HepG2 (cell line): ENCODE measurements at regions not wholly inside any gene's neighbourhood (a gene's known extent, or its start where the extent isn't known, plus 50 kb on each side); places are given as distances from the start of the nearest gene placed in this dataset.

Source experiments
- ATAC-seq: fragments of 200-7000 bp; cut with Tn5 transposase; 3 replicates; pipeline ENCODE4 v1.9.1; 2020; ENCODE audit warnings: mild to moderate bottlenecking, moderate library complexity
- BruUV-seq: library from RNA; stranded (reverse); fragments of 400-500 nt; replicated peaks from 2 replicates; lab custom pipeline; 2021; lab: Mats Ljungman, UMichigan
- CTCF ChIA-PET: fragments of 300-600 bp; formaldehyde crosslinking; extraction: SDS; loops from one replicate; lab custom pipeline; 2021; ENCODE audit warnings: low total read pairs, inconsistent platforms, low intra/inter-chr PET ratio; lab: Yijun Ruan, JAX
- POLR2A ChIA-PET: fragments of 350-600 bp; sonication (Branson Sonifier 250); formaldehyde crosslinking; loops from one replicate; lab custom pipeline; 2020; ENCODE audit warnings: antibody characterized with exemption, inconsistent platforms; lab: Yijun Ruan, JAX
- DNase-seq: peaks from one replicate; pipeline ENCODE4 v3.0.0-alpha.2; 2015; ENCODE audit warnings: low spot score
- FAIRE-seq: peaks from 3 replicates; lab custom pipeline; 2011; peaks lifted over from hg19 to GRCh38; lab: Jason Lieb, UNC
- H2AFZ ChIP-seq: one replicate; pipeline ENCODE4 v1.6.1; 2011; ENCODE audit warnings: low read length, inconsistent platforms
- H3K27ac ChIP-seq: fragments of 300-600 bp; 3 replicates; pipeline ENCODE4 v1.8.0; 2011; ENCODE audit warnings: mixed run types, mild to moderate bottlenecking, mixed read lengths, low read length, inconsistent platforms; ENCODE audit not compliant: insufficient read depth; ENCODE audit errors: extremely low read length
- H3K27me3 ChIP-seq, 2 experiments: fragments of 200-600 bp in 1 of 2; 2 replicates in 1 of 2; 3 replicates in 1 of 2; pipeline versions ENCODE4 v1.6.0 to v1.8.0; 2011; ENCODE audit warnings: low read length in 2 of 2, mild to moderate bottlenecking in 2 of 2, moderate library complexity in 2 of 2, inconsistent platforms in 1 of 2; ENCODE audit not compliant: insufficient read depth in 2 of 2, control insufficient read depth in 1 of 2
- H3K36me3 ChIP-seq, 2 experiments: fragments of 200-600 bp in 1 of 2; replicated peaks in 1 of 2; 2 replicates in 1 of 2; 3 replicates in 1 of 2; pipeline versions ENCODE4 v1.5.1 to v1.8.0; 2011; ENCODE audit warnings: low read length in 2 of 2, inconsistent platforms in 1 of 2; ENCODE audit not compliant: insufficient read depth in 2 of 2, control insufficient read depth in 1 of 2
- H3K4me1 ChIP-seq: 2 replicates; pipeline ENCODE4 v1.5.1; 2012; ENCODE audit warnings: low read length, inconsistent platforms; ENCODE audit not compliant: insufficient read depth
- H3K4me2 ChIP-seq: 2 replicates; pipeline ENCODE4 v1.6.0; 2011; ENCODE audit warnings: low read depth, low read length, inconsistent platforms
- H3K4me3 ChIP-seq, 3 experiments: fragments of 200-600 bp in 1 of 3; sonication (generic), shearing (Covaris generic) in 1 of 3; replicated peaks in 1 of 3; 2 replicates each; pipeline ENCODE4 v1.5.1; 2011 to 2016; ENCODE audit warnings: low read length in 3 of 3, inconsistent platforms in 2 of 3, low read depth in 2 of 3, mild to moderate bottlenecking in 2 of 3, control low read depth in 1 of 3, mixed read lengths in 1 of 3; ENCODE audit not compliant: insufficient read depth in 1 of 3
- H3K79me2 ChIP-seq: one replicate; pipeline ENCODE4 v1.6.1; 2011; ENCODE audit warnings: low read length, inconsistent platforms; ENCODE audit not compliant: insufficient read depth
- H3K9ac ChIP-seq: 2 replicates; pipeline ENCODE4 v1.6.0; 2011; ENCODE audit warnings: mild to moderate bottlenecking, low read depth, low read length, inconsistent platforms; ENCODE audit not compliant: insufficient read depth
- H3K9me3 ChIP-seq: 2 replicates; pipeline ENCODE4 v1.5.1; 2012; ENCODE audit warnings: mild to moderate bottlenecking, low read length
- H4K20me1 ChIP-seq: 2 replicates; pipeline ENCODE4 v1.6.0; 2011; ENCODE audit warnings: inconsistent platforms, mild to moderate bottlenecking, low read length, moderate library complexity; ENCODE audit not compliant: insufficient read depth
- CCAR2 ChIP-seq: fragments of 200-400 bp; formaldehyde crosslinking; optimal IDR thresholded peaks from 2 replicates; pipeline ENCODE3; 2018; ENCODE audit warnings: low read depth, mild to moderate bottlenecking, low read length, moderate library complexity
- DZIP1 ChIP-seq: sonication (generic); formaldehyde crosslinking; IDR thresholded peaks from 2 replicates; pipeline ENCODE4 v1.5.0; 2020; ENCODE audit warnings: mild to moderate bottlenecking, missing genetic modification reagents
- ETV6 ChIP-seq: sonication (generic); formaldehyde crosslinking; conservative IDR thresholded peaks from 2 replicates; pipeline ENCODE4 v1.4.0; 2020; ENCODE audit warnings: missing genetic modification reagents
- FOSL1 ChIP-seq: sonication (generic); formaldehyde crosslinking; IDR thresholded peaks from 2 replicates; pipeline ENCODE4 v1.9.0; 2021; ENCODE audit warnings: missing genetic modification reagents, borderline replicate concordance
- FOSL2 ChIP-seq: sonication (generic); formaldehyde crosslinking; IDR thresholded peaks from 2 replicates; pipeline ENCODE4 v1.4.0; 2020; ENCODE audit warnings: missing genetic modification reagents
- HOXA7 ChIP-seq: sonication (generic); formaldehyde crosslinking; IDR thresholded peaks from 2 replicates; pipeline ENCODE4 v1.8.1; 2022; ENCODE audit warnings: mild to moderate bottlenecking, missing genetic modification reagents, moderate library complexity
- IKZF4 ChIP-seq: sonication (generic); formaldehyde crosslinking; IDR thresholded peaks from 2 replicates; pipeline ENCODE4 v1.5.1; 2020; ENCODE audit warnings: borderline replicate concordance, mild to moderate bottlenecking, low read depth, missing genetic modification reagents; ENCODE audit errors: not compliant biosample characterization
- IRF2 ChIP-seq: IDR thresholded peaks from 2 replicates; pipeline ENCODE4 v1.6.1; 2018; ENCODE audit warnings: missing genetic modification reagents, missing compliant biosample characterization
- KDM5A ChIP-seq: fragments of 200-600 bp; sonication (generic); IDR thresholded peaks from 2 replicates; pipeline ENCODE4 v1.7.0; 2018; ENCODE audit warnings: antibody characterized with exemption, mild to moderate bottlenecking, low read length, borderline replicate concordance
- KLF11 ChIP-seq: IDR thresholded peaks from 2 replicates; pipeline ENCODE4 v1.6.1; 2016; ENCODE audit warnings: missing compliant biosample characterization
- REPIN1 ChIP-seq: sonication (generic); formaldehyde crosslinking; IDR thresholded peaks from 2 replicates; pipeline ENCODE4 v1.8.0; 2022; ENCODE audit warnings: missing genetic modification reagents, low read depth, mild to moderate bottlenecking, borderline replicate concordance
- RNF219 ChIP-seq: sonication (generic); formaldehyde crosslinking; IDR thresholded peaks from 2 replicates; pipeline ENCODE4 v1.5.0; 2020; ENCODE audit warnings: mild to moderate bottlenecking, missing genetic modification reagents
- SMAD9 ChIP-seq: sonication (generic); formaldehyde crosslinking; IDR thresholded peaks from 2 replicates; pipeline ENCODE4 v1.5.1; 2020; ENCODE audit warnings: mild to moderate bottlenecking, missing genetic modification reagents
- SP4 ChIP-seq: sonication (generic); formaldehyde crosslinking; IDR thresholded peaks from 2 replicates; pipeline ENCODE4 v1.8.1; 2023; ENCODE audit warnings: mild to moderate bottlenecking, missing genetic modification reagents
- TAF1 ChIP-seq: sonication (generic); formaldehyde crosslinking; IDR thresholded peaks from 2 replicates; pipeline ENCODE4 v1.4.0; 2020; ENCODE audit warnings: missing genetic modification reagents
- THRA ChIP-seq: sonication (generic); formaldehyde crosslinking; IDR thresholded peaks from 2 replicates; pipeline ENCODE4 v1.4.0; 2020; ENCODE audit warnings: missing genetic modification reagents, borderline replicate concordance
- ZBTB43 ChIP-seq: sonication (generic); formaldehyde crosslinking; conservative IDR thresholded peaks from 2 replicates; pipeline ENCODE4 v1.4.0; 2020; ENCODE audit warnings: missing genetic modification reagents
- ZFY ChIP-seq: sonication (generic); formaldehyde crosslinking; IDR thresholded peaks from 2 replicates; pipeline ENCODE4 v1.4.0; 2020; ENCODE audit warnings: missing genetic modification reagents
- ZNF501 ChIP-seq: sonication (generic); formaldehyde crosslinking; IDR thresholded peaks from 2 replicates; pipeline ENCODE4 v1.5.1; 2020; ENCODE audit warnings: mild to moderate bottlenecking, moderate library complexity, missing genetic modification reagents
- ZNF577 ChIP-seq: sonication (generic); formaldehyde crosslinking; IDR thresholded peaks from 2 replicates; pipeline ENCODE4 v1.4.0; 2020; ENCODE audit warnings: mild to moderate bottlenecking, low read depth, missing genetic modification reagents, borderline replicate concordance
- WGBS: methylation state at CpG from one replicate; pipeline ENCODE4 v1.1.6; 2017; ENCODE audit warnings: low lambda C conversion rate; 5-methylcytosine and 5-hydroxymethylcytosine counted together
- in situ Hi-C: cut with HindIII; loops from 2 replicates; pipeline ENCODE4 v1.10.0; 2017; ENCODE audit warnings: low pct_unique_long_range_greater_than_20kb; ENCODE audit not compliant: extremely low pct_ligation_motif_present
- intact Hi-C: fragments of 100-400 bp; cut with micrococcal nuclease; formaldehyde crosslinking; loops from one replicate; pipeline ENCODE4 v1.10.0; 2022; ENCODE audit not compliant: unreplicated experiment

- in situ Hi-C loops: no loop called here
- WGBS: 91% methylated on average over 2 of the region's 2 CpGs
- TF ChIP-seq KLF11 (CRISPR knock-in tag) (no peak), SP4 (no peak), KDM5A (no peak), RNF219 (CRISPR knock-in tag) (no peak), ETV6 (no peak), HOXA7 (CRISPR knock-in tag) (no peak), TAF1 (CRISPR knock-in tag) (no peak), REPIN1 (no peak), ZNF501 (CRISPR knock-in tag) (no peak), THRA (no peak), FOSL1 (CRISPR knock-in tag) (no peak), IKZF4 (CRISPR knock-in tag) (no peak), CCAR2 (no peak), ZNF577 (CRISPR knock-in tag) (no peak), DZIP1 (CRISPR knock-in tag) (no peak), IRF2 (no peak), FOSL2 (CRISPR knock-in tag) (no peak), ZBTB43 (CRISPR knock-in tag) (no peak), ZFY (no peak), SMAD9 (CRISPR knock-in tag) (no peak)
- no peak overlapping the region for H3K4me2 ChIP-seq
- CTCF ChIA-PET: no interaction called here
- H3K79me2 ChIP-seq: no peaks in the 10 kb centered on the region
- FAIRE-seq (no peak), ATAC-seq (no peak), DNase-seq (no peak)
- H3K9me3 ChIP-seq: no peaks in the 10 kb centered on the region
- H3K36me3 ChIP-seq: peaks cover 0 to 10% of the 10 kb centered on the region in 2 experiments; a peak in 2 of 5 replicates
- no peak overlapping the region for H2AFZ ChIP-seq
- no peak overlapping the region for H3K9ac ChIP-seq
- intact Hi-C loops: no loop called here
- POLR2A ChIA-PET: no interaction called here
- no peak overlapping the region for H3K27ac ChIP-seq
- no peak overlapping the region for H3K4me3 ChIP-seq
- H3K4me1 ChIP-seq: no peaks in the 10 kb centered on the region
- H4K20me1 ChIP-seq: no peaks in the 10 kb centered on the region
- H3K27me3 ChIP-seq: no peaks in the 10 kb centered on the region
- BruUV-seq: no TSS peak
Measured at GRCh38 chr6:154885214-154885613, 109.9 kb upstream of the TIAM2 start.
